ENCODE measurements at regions not wholly inside any gene's neighbourhood (a gene's known extent, or its start where the extent isn't known, plus 50 kb on each side); places are given as distances from the start of the nearest gene placed in this dataset.

GRCh38 chr21:39118604-39119215, 64.5 kb downstream of the PSMG1 start:
- Histone ChIP-seq H3K79me2 (ENCODE audit: control insufficient read depth, insufficient read depth, low read length) (no peaks in the 10 kb centered on the region), H3K4me1 (ENCODE audit: control insufficient read depth, low read depth, low read length) (no peaks in the 10 kb centered on the region), H2BK5ac (ENCODE audit: low read length) (no peak overlapping the region), H3K18ac (ENCODE audit: low read length) (no peak overlapping the region), H3K56ac (ENCODE audit: low read length) (no peak overlapping the region), H4K5ac (ENCODE audit: low read length) (no peak overlapping the region), H3K9ac (ENCODE audit: low read length) (no peak overlapping the region), H3K79me1 (ENCODE audit: low read length) (no peaks in the 10 kb centered on the region), H3K27me3 (ENCODE audit: insufficient read depth, low read length, poor library complexity) (no peaks in the 10 kb centered on the region), H3K23ac (ENCODE audit: low read length) (no peak overlapping the region), H3K27ac (ENCODE audit: low read depth, low read length) (no peak overlapping the region), H2AK5ac (ENCODE audit: low read length) (no peak overlapping the region), H3K4me3 (ENCODE audit: low read length) (no peak overlapping the region), H2BK15ac (replicated peaks; ENCODE audit: low read depth) (no peak overlapping the region), H3K4me2 (ENCODE audit: low read length) (no peak overlapping the region), H4K8ac (ENCODE audit: low read depth, low read length) (no peak overlapping the region), H3K36me3 (ENCODE audit: control insufficient read depth, insufficient read depth, low read length) (no peaks in the 10 kb centered on the region), H2BK120ac (ENCODE audit: low read depth, low read length) (no peak overlapping the region), H3K4ac (ENCODE audit: low read depth, low read length) (no peak overlapping the region)
- no peak for DNase-seq
- WGBS (ENCODE audit: extremely low coverage, insufficient coverage, low lambda C conversion rate), result no CpG with 5 or more reads among the region's 8 CpGs

- Histone ChIP-seq H3K79me2 (ENCODE audit: control insufficient read depth, insufficient read depth, low read length) (no peaks in the 10 kb centered on the region), H3K56ac (ENCODE audit: low read length) (no peak overlapping the region), H4K8ac (ENCODE audit: low read depth, low read length) (no peak overlapping the region), H3K4me2 (ENCODE audit: low read length) (no peak overlapping the region), H2BK15ac (replicated peaks; ENCODE audit: low read depth) (no peak overlapping the region), H3K23ac (ENCODE audit: low read length) (no peak overlapping the region), H3K27me3 (ENCODE audit: insufficient read depth, low read length, poor library complexity) (no peaks in the 10 kb centered on the region), H3K36me3 (ENCODE audit: control insufficient read depth, insufficient read depth, low read length) (no peaks in the 10 kb centered on the region), H3K18ac (ENCODE audit: low read length) (no peak overlapping the region), H3K27ac (ENCODE audit: low read depth, low read length) (no peak overlapping the region), H2AK5ac (ENCODE audit: low read length) (no peak overlapping the region), H3K4me1 (ENCODE audit: control insufficient read depth, low read depth, low read length) (no peaks in the 10 kb centered on the region), H3K9ac (ENCODE audit: low read length) (no peak overlapping the region), H2BK5ac (ENCODE audit: low read length) (no peak overlapping the region), H2BK120ac (ENCODE audit: low read depth, low read length) (no peak overlapping the region), H4K5ac (ENCODE audit: low read length) (no peak overlapping the region), H3K79me1 (ENCODE audit: low read length) (no peaks in the 10 kb centered on the region), H3K4me3 (ENCODE audit: low read length) (no peak overlapping the region), H3K4ac (ENCODE audit: low read depth, low read length) (no peak overlapping the region)
- no CpG with 5 or more reads among the region's 10 CpGs for WGBS (ENCODE audit: extremely low coverage, insufficient coverage, low lambda C conversion rate)
- DNase-seq, result no peak
Measured at GRCh38 chr21:39118061-39118460, 65.2 kb downstream of the PSMG1 start.

GRCh38 chr21:39117440-39117970, 65.7 kb downstream of the PSMG1 start:
- Histone ChIP-seq H3K9ac (ENCODE audit: low read length) (no peak overlapping the region), H3K79me1 (ENCODE audit: low read length) (no peaks in the 10 kb centered on the region), H3K18ac (ENCODE audit: low read length) (no peak overlapping the region), H3K56ac (ENCODE audit: low read length) (no peak overlapping the region), H2BK120ac (ENCODE audit: low read depth, low read length) (no peak overlapping the region), H2BK5ac (ENCODE audit: low read length) (no peak overlapping the region), H3K4me2 (ENCODE audit: low read length) (no peak overlapping the region), H3K4me3 (ENCODE audit: low read length) (no peak overlapping the region), H3K27ac (ENCODE audit: low read depth, low read length) (no peak overlapping the region), H4K5ac (ENCODE audit: low read length) (no peak overlapping the region), H2BK15ac (replicated peaks; ENCODE audit: low read depth) (no peak overlapping the region), H3K23ac (ENCODE audit: low read length) (no peak overlapping the region), H3K79me2 (ENCODE audit: control insufficient read depth, insufficient read depth, low read length) (no peaks in the 10 kb centered on the region), H3K4me1 (ENCODE audit: control insufficient read depth, low read depth, low read length) (no peaks in the 10 kb centered on the region), H2AK5ac (ENCODE audit: low read length) (no peak overlapping the region), H3K36me3 (ENCODE audit: control insufficient read depth, insufficient read depth, low read length) (no peaks in the 10 kb centered on the region), H3K4ac (ENCODE audit: low read depth, low read length) (no peak overlapping the region), H4K8ac (ENCODE audit: low read depth, low read length) (no peak overlapping the region), H3K27me3 (ENCODE audit: insufficient read depth, low read length, poor library complexity) (no peaks in the 10 kb centered on the region)
- DNase-seq, result no peak
- no CpG with 5 or more reads among the region's 11 CpGs for WGBS (ENCODE audit: extremely low coverage, insufficient coverage, low lambda C conversion rate)

GRCh38 chr21:39116761-39117439, 66.4 kb downstream of the PSMG1 start:
- no CpG with 5 or more reads among the region's 19 CpGs for WGBS (ENCODE audit: extremely low coverage, insufficient coverage, low lambda C conversion rate)
- Histone ChIP-seq H3K79me2 (ENCODE audit: control insufficient read depth, insufficient read depth, low read length) (no peaks in the 10 kb centered on the region), H3K4ac (ENCODE audit: low read depth, low read length) (no peak overlapping the region)

GRCh38 chr21:39115576-39116235, 67.5 kb downstream of the PSMG1 start:
- Histone ChIP-seq H3K18ac (ENCODE audit: low read length) (no peak overlapping the region), H4K8ac (ENCODE audit: low read depth, low read length) (no peak overlapping the region)
- whole genome bisulfite sequencing (ENCODE audit: extremely low coverage, insufficient coverage, low lambda C conversion rate), result no CpG with 5 or more reads among the region's 10 CpGs

More at GRCh38 chr21:39116761-39117439, 66.4 kb downstream of the PSMG1 start:
- Histone ChIP-seq H3K9ac (ENCODE audit: low read length) (no peak overlapping the region), H2BK120ac (ENCODE audit: low read depth, low read length) (no peak overlapping the region), H3K27ac (ENCODE audit: low read depth, low read length) (no peak overlapping the region), H3K4me2 (ENCODE audit: low read length) (no peak overlapping the region), H2AK5ac (ENCODE audit: low read length) (no peak overlapping the region), H3K27me3 (ENCODE audit: insufficient read depth, low read length, poor library complexity) (no peaks in the 10 kb centered on the region), H3K18ac (ENCODE audit: low read length) (no peak overlapping the region), H3K56ac (ENCODE audit: low read length) (no peak overlapping the region), H3K23ac (ENCODE audit: low read length) (no peak overlapping the region), H3K4me3 (ENCODE audit: low read length) (no peak overlapping the region), H4K8ac (ENCODE audit: low read depth, low read length) (no peak overlapping the region), H2BK15ac (replicated peaks; ENCODE audit: low read depth) (no peak overlapping the region), H3K36me3 (ENCODE audit: control insufficient read depth, insufficient read depth, low read length) (no peaks in the 10 kb centered on the region), H4K5ac (ENCODE audit: low read length) (no peak overlapping the region), H3K79me1 (ENCODE audit: low read length) (no peaks in the 10 kb centered on the region), H3K4me1 (ENCODE audit: control insufficient read depth, low read depth, low read length) (no peaks in the 10 kb centered on the region), H2BK5ac (ENCODE audit: low read length) (no peak overlapping the region)
- no peak for DNase-seq

More at GRCh38 chr21:39115576-39116235, 67.5 kb downstream of the PSMG1 start:
- Histone ChIP-seq H3K4me3 (ENCODE audit: low read length) (no peak overlapping the region), H3K4ac (ENCODE audit: low read depth, low read length) (no peak overlapping the region), H3K4me2 (ENCODE audit: low read length) (no peak overlapping the region), H2BK15ac (replicated peaks; ENCODE audit: low read depth) (no peak overlapping the region), H2BK120ac (ENCODE audit: low read depth, low read length) (no peak overlapping the region), H3K79me2 (ENCODE audit: control insufficient read depth, insufficient read depth, low read length) (no peaks in the 10 kb centered on the region), H3K23ac (ENCODE audit: low read length) (no peak overlapping the region), H3K36me3 (ENCODE audit: control insufficient read depth, insufficient read depth, low read length) (no peaks in the 10 kb centered on the region), H2BK5ac (ENCODE audit: low read length) (no peak overlapping the region), H3K79me1 (ENCODE audit: low read length) (no peaks in the 10 kb centered on the region), H3K27ac (ENCODE audit: low read depth, low read length) (no peak overlapping the region), H2AK5ac (ENCODE audit: low read length) (no peak overlapping the region), H4K5ac (ENCODE audit: low read length) (no peak overlapping the region), H3K9ac (ENCODE audit: low read length) (no peak overlapping the region), H3K27me3 (ENCODE audit: insufficient read depth, low read length, poor library complexity) (no peaks in the 10 kb centered on the region), H3K56ac (ENCODE audit: low read length) (no peak overlapping the region), H3K4me1 (ENCODE audit: control insufficient read depth, low read depth, low read length) (no peaks in the 10 kb centered on the region)
- no peak for DNase-seq
